ENCODE measurements at regions not wholly inside any gene's neighbourhood (a gene's known extent, or its start where the extent isn't known, plus 50 kb on each side); places are given as distances from the start of the nearest gene placed in this dataset.

GRCh38 chr2:138201286-138201685 lies 237.0 kb downstream of the HNMT start:
- DNase-seq: no peak
- no peak overlapping the region for H3K4ac ChIP-seq (ENCODE audit: low read depth, low read length)
- no peaks in the 10 kb centered on the region for H3K79me2 ChIP-seq (ENCODE audit: insufficient read depth, low read length)
- no peaks in the 10 kb centered on the region for H3K9me3 ChIP-seq (ENCODE audit: control insufficient read depth, low read depth, low read length)
- H3K23me2 ChIP-seq (ENCODE audit: insufficient read length, low read depth, low read length, poor library complexity, severe bottlenecking): no peaks in the 10 kb centered on the region
- peaks cover 0 to 11% of the 10 kb centered on the region in 2 experiments; a peak in 2 of 5 replicates for H3K9me3 Mint-ChIP-seq
- no peaks in the 10 kb centered on the region for H4K20me1 ChIP-seq (ENCODE audit: control insufficient read depth, insufficient read depth, insufficient read length)
- no peak overlapping the region for H2AK5ac ChIP-seq (ENCODE audit: insufficient read length, low read length)
- H3K4me1 ChIP-seq (ENCODE audit: insufficient read depth, low read length): no peaks in the 10 kb centered on the region
- H3K27me3 Mint-ChIP-seq (ENCODE audit: low read depth): no peaks in the 10 kb centered on the region; the same call in 1 of the 2 replicates
- H2BK120ac ChIP-seq (ENCODE audit: low read depth, low read length, poor library complexity, severe bottlenecking): no peak overlapping the region
- H3K27me3 ChIP-seq (ENCODE audit: insufficient read depth, low read length): no peaks in the 10 kb centered on the region
- no peaks in the 10 kb centered on the region for H3K79me1 ChIP-seq (ENCODE audit: insufficient read depth, low read depth, low read length, poor library complexity, severe bottlenecking)
- peaks cover 8 to 9% of the 10 kb centered on the region in 2 experiments for H3K4me1 Mint-ChIP-seq
- H2BK5ac ChIP-seq (ENCODE audit: insufficient read length, low read length): no peak overlapping the region
- no peak for TF ChIP-seq CTCF (conservative IDR thresholded peaks at IDR 0.05)
- no peak overlapping the region for H4K5ac ChIP-seq (ENCODE audit: insufficient read length, low read depth, low read length)
- no peak overlapping the region for H2BK15ac ChIP-seq (ENCODE audit: low read depth, low read length)
- no peak overlapping the region for H3T11ph ChIP-seq (ENCODE audit: low read length)
- H3K18ac ChIP-seq (ENCODE audit: insufficient read length, low read depth, low read length): no peak overlapping the region
- WGBS (ENCODE audit: extremely low coverage, insufficient read length, low lambda C conversion rate): no CpG with 5 or more reads among the region's 2 CpGs
- no peak overlapping the region for H3K4me2 ChIP-seq (ENCODE audit: insufficient read depth, insufficient read length, low read length)
- no peak overlapping the region for H2BK12ac ChIP-seq (ENCODE audit: insufficient read length, low read depth, low read length)
- no peak overlapping the region for H2BK20ac ChIP-seq (ENCODE audit: low read depth, low read length, poor library complexity, severe bottlenecking)
- no peak overlapping the region for H3K27ac ChIP-seq (ENCODE audit: insufficient read length, low read depth, low read length)
- no peak overlapping the region for H3K14ac ChIP-seq (ENCODE audit: insufficient read depth, low read length)
- H3K23ac ChIP-seq (ENCODE audit: insufficient read length, low read depth, low read length): no peak overlapping the region
- no peak overlapping the region for H4K91ac ChIP-seq (ENCODE audit: insufficient read length, low read depth, low read length)
- H2AFZ ChIP-seq (ENCODE audit: low read length): no peak overlapping the region
- H3K36me3 Mint-ChIP-seq (ENCODE audit: insufficient read depth in 1 of 3, low read depth in 3 of 3): peaks cover 6 to 13% (median 6%) of the 10 kb centered on the region in 3 experiments; a peak in 6 of 7 replicates
- H3K27ac Mint-ChIP-seq: no peak overlapping the region
- no peak overlapping the region for H4K8ac ChIP-seq (replicated peaks; ENCODE audit: insufficient read length, low read depth, low read length)
- H3K56ac ChIP-seq (ENCODE audit: insufficient read length, low read depth, low read length): no peak overlapping the region
- H3K4me3 Mint-ChIP-seq: no peak overlapping the region
- H3K9ac ChIP-seq (ENCODE audit: extremely low read depth, insufficient read length, low read length): no peak overlapping the region

Data from H9 (cell line).